ENCODE measurements at regions not wholly inside any gene's neighbourhood (a gene's known extent, or its start where the extent isn't known, plus 50 kb on each side); places are given as distances from the start of the nearest gene placed in this dataset.
"Not testable (repeated sequence)": the region's sequence is repeated elsewhere in the genome, so short reads cannot be mapped to it uniquely, and the experiment has no call there.

- DNase-seq (no peak), ATAC-seq (no peak)
- Mint-ChIP-seq H3K27ac (no peak overlapping the region), H3K9me3 (ENCODE audit: low read depth) (peaks cover 14% of the 10 kb centered on the region), H3K4me1 (no peaks in the 10 kb centered on the region), H3K36me3 (no peaks in the 10 kb centered on the region), H3K4me3 (no peak overlapping the region), H3K27me3 (no peaks in the 10 kb centered on the region)
- CTCF ChIA-PET, result no interaction called here
Measured at GRCh38 chr13:88483202-88483601, 812.0 kb downstream of the SLITRK5 start.

- Mint-ChIP-seq H3K4me3 (no peak overlapping the region), H3K4me1 (no peaks in the 10 kb centered on the region)
- CTCF ChIA-PET, result no interaction called here
Measured at GRCh38 chr13:88507909-88508308, 836.7 kb downstream of the SLITRK5 start.

GRCh38 chr13:88512993-88513392, 841.8 kb downstream of the SLITRK5 start:
- DNase-seq, H3K27me3 Mint-ChIP-seq, H3K4me1 Mint-ChIP-seq, CTCF ChIA-PET, H3K36me3 Mint-ChIP-seq, H3K27ac Mint-ChIP-seq, ATAC-seq, H3K4me3 Mint-ChIP-seq: not testable (repeated sequence)
- peaks cover 15% of the 10 kb centered on the region for H3K9me3 Mint-ChIP-seq (ENCODE audit: low read depth)

More at GRCh38 chr13:88507909-88508308, 836.7 kb downstream of the SLITRK5 start:
- ATAC-seq, result no peak
- H3K27me3 Mint-ChIP-seq, result no peaks in the 10 kb centered on the region
- H3K27ac Mint-ChIP-seq, result no peak overlapping the region
- DNase-seq, result no peak
- no peaks in the 10 kb centered on the region for H3K36me3 Mint-ChIP-seq
- peaks cover 24% of the 10 kb centered on the region for H3K9me3 Mint-ChIP-seq (ENCODE audit: low read depth)

- Mint-ChIP-seq H3K4me3 (no peak overlapping the region), H3K9me3 (ENCODE audit: low read depth) (peaks cover 12% of the 10 kb centered on the region), H3K27me3 (no peaks in the 10 kb centered on the region), H3K36me3 (no peaks in the 10 kb centered on the region), H3K27ac (no peak overlapping the region), H3K4me1 (no peaks in the 10 kb centered on the region)
- DNase-seq (no peak), ATAC-seq (no peak)
- CTCF ChIA-PET, result no interaction called here
Measured at GRCh38 chr13:88526186-88526852, 855.1 kb downstream of the SLITRK5 start.

GRCh38 chr13:88526853-88527215, 855.7 kb downstream of the SLITRK5 start:
- ATAC-seq, result no peak
- no peaks in the 10 kb centered on the region for H3K4me1 Mint-ChIP-seq

GRCh38 chr13:88541994-88542393, 870.8 kb downstream of the SLITRK5 start:
- no peak overlapping the region for H3K27ac Mint-ChIP-seq
- ATAC-seq (no peak), DNase-seq (no peak)
- no peak overlapping the region for H3K4me3 Mint-ChIP-seq
- H3K27me3 Mint-ChIP-seq, result no peaks in the 10 kb centered on the region
- no peaks in the 10 kb centered on the region for H3K36me3 Mint-ChIP-seq
- no peaks in the 10 kb centered on the region for H3K4me1 Mint-ChIP-seq
- H3K9me3 Mint-ChIP-seq (ENCODE audit: low read depth), result peaks cover 5% of the 10 kb centered on the region
- CTCF ChIA-PET, result no interaction called here

More at GRCh38 chr13:88526853-88527215, 855.7 kb downstream of the SLITRK5 start:
- no peak for DNase-seq
- Mint-ChIP-seq H3K27ac (no peak overlapping the region), H3K4me3 (no peak overlapping the region), H3K9me3 (ENCODE audit: low read depth) (peaks cover 12% of the 10 kb centered on the region), H3K27me3 (no peaks in the 10 kb centered on the region), H3K36me3 (no peaks in the 10 kb centered on the region)
- CTCF ChIA-PET, result no interaction called here

GRCh38 chr13:88544836-88545235, 873.7 kb downstream of the SLITRK5 start:
- H3K4me3 Mint-ChIP-seq, result no peak overlapping the region
- no peaks in the 10 kb centered on the region for H3K27me3 Mint-ChIP-seq
- H3K36me3 Mint-ChIP-seq, result no peaks in the 10 kb centered on the region
- ATAC-seq (no peak), DNase-seq (no peak)
- peaks cover 8% of the 10 kb centered on the region for H3K9me3 Mint-ChIP-seq (ENCODE audit: low read depth)
- H3K4me1 Mint-ChIP-seq, result no peaks in the 10 kb centered on the region
- no peak overlapping the region for H3K27ac Mint-ChIP-seq
- CTCF ChIA-PET, result no interaction called here

GRCh38 chr13:88552966-88553365, 881.8 kb downstream of the SLITRK5 start:
- no peak overlapping the region for H3K27ac Mint-ChIP-seq
- H3K36me3 Mint-ChIP-seq, result no peaks in the 10 kb centered on the region
- CTCF ChIA-PET, result no interaction called here
- no peaks in the 10 kb centered on the region for H3K9me3 Mint-ChIP-seq (ENCODE audit: low read depth)
- H3K4me1 Mint-ChIP-seq, result no peaks in the 10 kb centered on the region
- no peak for ATAC-seq
- DNase-seq, result no peak
- H3K27me3 Mint-ChIP-seq, result no peaks in the 10 kb centered on the region
- no peak overlapping the region for H3K4me3 Mint-ChIP-seq

- Mint-ChIP-seq H3K36me3 (no peaks in the 10 kb centered on the region), H3K4me1 (no peaks in the 10 kb centered on the region), H3K27ac (no peak overlapping the region), H3K9me3 (ENCODE audit: low read depth) (peaks cover 1% of the 10 kb centered on the region), H3K27me3 (no peaks in the 10 kb centered on the region), H3K4me3 (no peak overlapping the region)
- ATAC-seq (no peak), DNase-seq (no peak)
- CTCF ChIA-PET, result no interaction called here
Measured at GRCh38 chr13:88565566-88565965, 894.4 kb downstream of the SLITRK5 start.

GRCh38 chr13:88585861-88586260, 914.7 kb downstream of the SLITRK5 start:
- Mint-ChIP-seq H3K36me3 (no peaks in the 10 kb centered on the region), H3K4me3 (no peak overlapping the region), H3K27me3 (no peaks in the 10 kb centered on the region), H3K9me3 (ENCODE audit: low read depth) (peaks cover 4% of the 10 kb centered on the region), H3K4me1 (no peaks in the 10 kb centered on the region), H3K27ac (no peak overlapping the region)
- CTCF ChIA-PET, result no interaction called here
- no peak for DNase-seq
- no peak for ATAC-seq

GRCh38 chr13:88586263-88586662, 915.1 kb downstream of the SLITRK5 start:
- no peak overlapping the region for H3K4me3 Mint-ChIP-seq
- no peaks in the 10 kb centered on the region for H3K4me1 Mint-ChIP-seq
- ATAC-seq (no peak), DNase-seq (no peak)
- peaks cover 2% of the 10 kb centered on the region for H3K9me3 Mint-ChIP-seq (ENCODE audit: low read depth)
- no peak overlapping the region for H3K27ac Mint-ChIP-seq
- no peaks in the 10 kb centered on the region for H3K27me3 Mint-ChIP-seq
- H3K36me3 Mint-ChIP-seq, result no peaks in the 10 kb centered on the region
- CTCF ChIA-PET, result no interaction called here

GRCh38 chr13:88590574-88590973, 919.4 kb downstream of the SLITRK5 start:
- Mint-ChIP-seq H3K4me3 (no peak overlapping the region), H3K27me3 (no peaks in the 10 kb centered on the region), H3K36me3 (no peaks in the 10 kb centered on the region), H3K9me3 (ENCODE audit: low read depth) (peaks cover 11% of the 10 kb centered on the region), H3K4me1 (no peaks in the 10 kb centered on the region), H3K27ac (no peak overlapping the region)
- CTCF ChIA-PET, result no interaction called here
- no peak for DNase-seq
- no peak for ATAC-seq

- H3K9me3 Mint-ChIP-seq (ENCODE audit: low read depth), result peaks cover 11% of the 10 kb centered on the region
- no peak for DNase-seq
- no peaks in the 10 kb centered on the region for H3K36me3 Mint-ChIP-seq
- no peak overlapping the region for H3K27ac Mint-ChIP-seq
- H3K4me3 Mint-ChIP-seq, result no peak overlapping the region
- no peaks in the 10 kb centered on the region for H3K27me3 Mint-ChIP-seq
- no peak for ATAC-seq
- no peaks in the 10 kb centered on the region for H3K4me1 Mint-ChIP-seq
- CTCF ChIA-PET, result no interaction called here
Measured at GRCh38 chr13:88592105-88592504, 920.9 kb downstream of the SLITRK5 start.

- CTCF ChIA-PET, result no interaction called here
- H3K4me3 Mint-ChIP-seq, result no peak overlapping the region
- no peaks in the 10 kb centered on the region for H3K36me3 Mint-ChIP-seq
- no peak overlapping the region for H3K27ac Mint-ChIP-seq
- no peak for DNase-seq
- H3K9me3 Mint-ChIP-seq (ENCODE audit: low read depth), result no peaks in the 10 kb centered on the region
- H3K27me3 Mint-ChIP-seq, result no peaks in the 10 kb centered on the region
- ATAC-seq, result no peak
- no peaks in the 10 kb centered on the region for H3K4me1 Mint-ChIP-seq
Measured at GRCh38 chr13:88601949-88602348, 930.8 kb downstream of the SLITRK5 start.

All from activated CD8-positive, alpha-beta memory T cell treated with anti-CD3 and anti-CD28 coated beads, Interleukin-2, amount 10 ng/mL, durations not matched to agents 7 days and 5 days (primary cell).